Liver (tissue), 3 donors: ENCODE measurements at regions not wholly inside any gene's neighbourhood (a gene's known extent, or its start where the extent isn't known, plus 50 kb on each side); places are given as distances from the start of the nearest gene placed in this dataset.

Experiments
- RAD21 ChIP-seq, 2 donors: IDR thresholded peaks; 2 replicates each; pipeline ENCODE4 v1.6.1; 2016; ENCODE audit warnings: antibody characterized with exemption in 2 of 2, mild to moderate bottlenecking in 2 of 2
- TF ChIP-seq, protein P1 (sequence below): fragments of 150-350 bp; IDR thresholded peaks from 2 replicates; pipeline ENCODE4 v1.5.1; 2017; ENCODE audit warnings: improper control_type of control experiment, low read depth, low read length; ENCODE audit not compliant: missing input control
- donor health status: healthy.
- donor health status: healthy.

DNA sequence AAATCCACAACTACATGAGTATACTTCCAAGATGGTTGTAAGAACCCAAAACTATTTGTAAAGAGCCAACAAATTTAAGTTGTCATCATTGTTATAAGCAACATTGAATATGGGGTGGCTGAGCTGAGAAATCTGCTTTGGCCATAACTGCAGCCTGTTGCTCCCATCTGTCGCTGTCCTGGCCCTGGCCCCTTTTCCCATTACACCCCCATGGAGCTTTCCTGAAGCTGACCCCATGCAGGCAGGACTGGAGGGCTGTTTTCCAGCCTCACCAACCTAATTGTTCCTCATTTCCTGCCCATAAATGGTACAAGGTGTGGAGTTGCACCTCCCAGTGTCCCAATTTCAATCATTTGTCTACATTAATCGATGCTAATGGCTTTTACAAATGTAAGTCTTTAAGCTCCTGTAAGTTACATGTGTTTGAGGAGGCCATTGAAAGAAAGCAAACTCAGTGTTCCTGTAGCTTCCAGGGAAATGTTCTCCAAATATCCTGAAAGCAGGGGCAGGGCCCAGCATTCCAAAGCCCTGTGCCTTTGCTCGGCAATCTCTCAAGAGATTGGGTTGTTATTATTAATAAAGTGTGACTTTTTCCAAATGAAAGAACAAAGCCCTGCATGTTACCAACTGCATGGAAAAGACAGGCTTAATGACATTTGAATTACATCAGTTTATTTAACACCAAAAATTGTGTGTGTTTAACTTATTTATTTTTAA, 545.9 kb downstream of the PLPP3 start:
- TF ChIP-seq, protein P1, sequence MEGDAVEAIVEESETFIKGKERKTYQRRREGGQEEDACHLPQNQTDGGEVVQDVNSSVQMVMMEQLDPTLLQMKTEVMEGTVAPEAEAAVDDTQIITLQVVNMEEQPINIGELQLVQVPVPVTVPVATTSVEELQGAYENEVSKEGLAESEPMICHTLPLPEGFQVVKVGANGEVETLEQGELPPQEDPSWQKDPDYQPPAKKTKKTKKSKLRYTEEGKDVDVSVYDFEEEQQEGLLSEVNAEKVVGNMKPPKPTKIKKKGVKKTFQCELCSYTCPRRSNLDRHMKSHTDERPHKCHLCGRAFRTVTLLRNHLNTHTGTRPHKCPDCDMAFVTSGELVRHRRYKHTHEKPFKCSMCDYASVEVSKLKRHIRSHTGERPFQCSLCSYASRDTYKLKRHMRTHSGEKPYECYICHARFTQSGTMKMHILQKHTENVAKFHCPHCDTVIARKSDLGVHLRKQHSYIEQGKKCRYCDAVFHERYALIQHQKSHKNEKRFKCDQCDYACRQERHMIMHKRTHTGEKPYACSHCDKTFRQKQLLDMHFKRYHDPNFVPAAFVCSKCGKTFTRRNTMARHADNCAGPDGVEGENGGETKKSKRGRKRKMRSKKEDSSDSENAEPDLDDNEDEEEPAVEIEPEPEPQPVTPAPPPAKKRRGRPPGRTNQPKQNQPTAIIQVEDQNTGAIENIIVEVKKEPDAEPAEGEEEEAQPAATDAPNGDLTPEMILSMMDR = no peak
- no peak for TF ChIP-seq RAD21 (IDR thresholded peaks at IDR 0.05)
